ENCODE measurements at regions not wholly inside any gene's neighbourhood (a gene's known extent, or its start where the extent isn't known, plus 50 kb on each side); places are given as distances from the start of the nearest gene placed in this dataset.

DNA sequence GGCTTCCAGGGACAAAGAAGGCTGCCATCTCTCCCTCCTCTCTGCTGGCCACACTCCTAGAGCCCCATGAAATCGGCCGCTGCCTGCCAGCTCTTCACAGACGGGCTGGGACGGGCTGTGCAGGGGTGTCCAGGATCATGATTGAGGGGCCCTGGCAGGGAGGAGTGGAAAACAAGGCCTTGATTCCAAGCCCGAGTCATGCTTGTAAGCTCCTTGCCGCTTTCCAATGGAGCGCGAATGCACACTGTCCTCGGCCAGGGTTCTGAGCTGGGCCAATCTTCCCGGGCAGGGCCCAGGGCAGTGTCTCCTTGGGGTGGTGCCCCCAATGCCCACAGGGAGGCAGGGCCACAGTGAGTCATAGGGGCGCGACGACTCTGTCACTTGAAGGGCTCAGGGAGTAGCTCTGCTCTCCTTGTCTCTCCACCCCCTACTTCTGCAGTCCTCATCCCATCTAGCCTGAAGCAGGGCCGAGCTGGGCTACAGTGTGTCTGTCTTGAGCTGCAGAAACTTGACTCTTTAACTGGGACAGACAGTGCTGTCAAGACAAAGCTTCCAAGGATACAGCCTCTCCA lies 186.2 kb upstream of the SVIL start:
- TF ChIP-seq, protein P1, sequence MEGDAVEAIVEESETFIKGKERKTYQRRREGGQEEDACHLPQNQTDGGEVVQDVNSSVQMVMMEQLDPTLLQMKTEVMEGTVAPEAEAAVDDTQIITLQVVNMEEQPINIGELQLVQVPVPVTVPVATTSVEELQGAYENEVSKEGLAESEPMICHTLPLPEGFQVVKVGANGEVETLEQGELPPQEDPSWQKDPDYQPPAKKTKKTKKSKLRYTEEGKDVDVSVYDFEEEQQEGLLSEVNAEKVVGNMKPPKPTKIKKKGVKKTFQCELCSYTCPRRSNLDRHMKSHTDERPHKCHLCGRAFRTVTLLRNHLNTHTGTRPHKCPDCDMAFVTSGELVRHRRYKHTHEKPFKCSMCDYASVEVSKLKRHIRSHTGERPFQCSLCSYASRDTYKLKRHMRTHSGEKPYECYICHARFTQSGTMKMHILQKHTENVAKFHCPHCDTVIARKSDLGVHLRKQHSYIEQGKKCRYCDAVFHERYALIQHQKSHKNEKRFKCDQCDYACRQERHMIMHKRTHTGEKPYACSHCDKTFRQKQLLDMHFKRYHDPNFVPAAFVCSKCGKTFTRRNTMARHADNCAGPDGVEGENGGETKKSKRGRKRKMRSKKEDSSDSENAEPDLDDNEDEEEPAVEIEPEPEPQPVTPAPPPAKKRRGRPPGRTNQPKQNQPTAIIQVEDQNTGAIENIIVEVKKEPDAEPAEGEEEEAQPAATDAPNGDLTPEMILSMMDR (IDR thresholded peaks at IDR 0.05), result no peak
- no peak for TF ChIP-seq POLR2A (IDR thresholded peaks at IDR 0.05)
